ENCODE measurements at regions not wholly inside any gene's neighbourhood (a gene's known extent, or its start where the extent isn't known, plus 50 kb on each side); places are given as distances from the start of the nearest gene placed in this dataset.

DNA sequence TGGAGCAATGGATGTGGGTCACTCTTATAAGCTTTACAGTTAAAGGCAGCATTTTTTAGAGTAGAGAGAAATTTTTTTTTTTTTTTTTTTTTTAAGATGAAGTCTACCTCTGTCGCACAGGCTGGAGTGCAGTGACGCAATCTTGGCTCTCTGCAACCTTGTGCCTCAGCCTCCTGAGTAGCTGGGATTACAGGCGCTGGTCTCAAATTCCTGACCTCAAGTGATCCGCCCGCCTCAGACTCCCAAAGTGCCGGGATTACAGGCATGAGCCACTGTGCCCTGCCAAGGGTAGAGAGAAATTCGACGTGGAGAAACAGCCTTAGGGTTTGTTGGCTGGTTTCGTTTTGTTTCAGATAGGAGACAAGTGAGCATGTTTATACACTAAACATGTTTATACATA lies 594.2 kb upstream of the ADAMTS5 start:
- H3K9me3 ChIP-seq: no peaks in the 10 kb centered on the region
- H3K4me3 ChIP-seq: no peak overlapping the region
- TF ChIP-seq, protein P1, sequence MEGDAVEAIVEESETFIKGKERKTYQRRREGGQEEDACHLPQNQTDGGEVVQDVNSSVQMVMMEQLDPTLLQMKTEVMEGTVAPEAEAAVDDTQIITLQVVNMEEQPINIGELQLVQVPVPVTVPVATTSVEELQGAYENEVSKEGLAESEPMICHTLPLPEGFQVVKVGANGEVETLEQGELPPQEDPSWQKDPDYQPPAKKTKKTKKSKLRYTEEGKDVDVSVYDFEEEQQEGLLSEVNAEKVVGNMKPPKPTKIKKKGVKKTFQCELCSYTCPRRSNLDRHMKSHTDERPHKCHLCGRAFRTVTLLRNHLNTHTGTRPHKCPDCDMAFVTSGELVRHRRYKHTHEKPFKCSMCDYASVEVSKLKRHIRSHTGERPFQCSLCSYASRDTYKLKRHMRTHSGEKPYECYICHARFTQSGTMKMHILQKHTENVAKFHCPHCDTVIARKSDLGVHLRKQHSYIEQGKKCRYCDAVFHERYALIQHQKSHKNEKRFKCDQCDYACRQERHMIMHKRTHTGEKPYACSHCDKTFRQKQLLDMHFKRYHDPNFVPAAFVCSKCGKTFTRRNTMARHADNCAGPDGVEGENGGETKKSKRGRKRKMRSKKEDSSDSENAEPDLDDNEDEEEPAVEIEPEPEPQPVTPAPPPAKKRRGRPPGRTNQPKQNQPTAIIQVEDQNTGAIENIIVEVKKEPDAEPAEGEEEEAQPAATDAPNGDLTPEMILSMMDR (IDR thresholded peaks at IDR 0.05): no peak
- TF ChIP-seq POLR2AphosphoS5 (IDR thresholded peaks at IDR 0.05) (no peak), EP300 (IDR thresholded peaks at IDR 0.05) (no peak), POLR2A (IDR thresholded peaks at IDR 0.05) (no peak)
- no peaks in the 10 kb centered on the region for H3K27me3 ChIP-seq
- no peaks in the 10 kb centered on the region for H3K4me1 ChIP-seq
- DNase-seq (ENCODE audit: low spot score in 2 of 2): no peak
- WGBS: 44% methylated on average over 9 of the region's 9 CpGs
- no peaks in the 10 kb centered on the region for H3K36me3 ChIP-seq
- H3K27ac ChIP-seq: no peak overlapping the region

DNA sequence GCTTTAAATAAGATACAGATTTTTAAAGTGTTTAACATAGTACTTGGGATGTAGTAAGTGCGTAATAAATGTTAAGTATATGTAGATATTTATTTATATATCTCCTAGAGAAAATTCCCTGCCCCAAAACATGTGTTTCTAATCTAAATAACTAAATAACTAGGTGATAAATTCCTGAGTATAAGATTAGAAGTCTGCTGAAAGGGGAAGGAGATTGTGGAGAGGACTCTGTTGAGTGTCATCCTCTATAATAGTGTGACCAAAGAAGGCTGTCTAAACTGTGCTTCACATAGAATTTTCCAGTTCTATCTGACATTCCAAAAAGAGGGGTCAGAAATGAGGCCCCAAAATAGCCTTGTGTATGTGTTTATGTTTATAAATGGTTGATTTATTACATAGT lies 590.5 kb upstream of the ADAMTS5 start:
- H3K27me3 ChIP-seq: no peaks in the 10 kb centered on the region
- no peaks in the 10 kb centered on the region for H3K36me3 ChIP-seq
- H3K4me3 ChIP-seq: no peak overlapping the region
- no peak for TF ChIP-seq EP300 (IDR thresholded peaks at IDR 0.05)
- no peak for TF ChIP-seq POLR2A (IDR thresholded peaks at IDR 0.05)
- no peak for TF ChIP-seq POLR2AphosphoS5 (IDR thresholded peaks at IDR 0.05)
- TF ChIP-seq, protein P1 (IDR thresholded peaks at IDR 0.05): no peak
- no peaks in the 10 kb centered on the region for H3K4me1 ChIP-seq
- 98% methylated on average over 1 of the region's 1 CpG for WGBS
- DNase-seq (ENCODE audit: low spot score in 2 of 2): no peak
- no peaks in the 10 kb centered on the region for H3K9me3 ChIP-seq
- no peak overlapping the region for H3K27ac ChIP-seq

DNA sequence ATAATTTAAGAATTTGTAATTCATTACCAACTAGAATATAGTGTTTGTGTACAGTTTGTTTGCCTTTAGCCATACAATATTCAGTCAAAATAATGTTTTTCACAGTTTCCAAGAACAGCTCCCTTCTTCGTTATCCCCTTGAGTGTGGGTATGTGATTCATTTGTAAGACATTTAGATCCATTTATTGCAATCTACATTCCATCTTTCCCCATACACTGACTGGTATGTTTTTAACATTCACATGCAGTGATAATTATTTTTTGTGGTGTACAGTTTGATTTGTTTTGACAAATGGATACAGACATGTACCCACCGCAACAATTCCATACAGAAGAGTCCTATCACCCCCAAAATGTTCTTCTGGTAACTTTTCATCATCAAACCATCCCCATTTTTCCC lies 589.1 kb upstream of the ADAMTS5 start:
- DNase-seq (ENCODE audit: low spot score in 2 of 2): no peak
- WGBS: 93% methylated on average over 2 of the region's 2 CpGs
- Histone ChIP-seq H3K27me3 (no peaks in the 10 kb centered on the region), H3K4me3 (no peak overlapping the region), H3K9me3 (no peaks in the 10 kb centered on the region), H3K27ac (no peak overlapping the region), H3K36me3 (no peaks in the 10 kb centered on the region), H3K4me1 (no peaks in the 10 kb centered on the region)
- TF ChIP-seq, protein P1 (IDR thresholded peaks at IDR 0.05): no peak
- TF ChIP-seq POLR2AphosphoS5 (IDR thresholded peaks at IDR 0.05) (no peak), POLR2A (IDR thresholded peaks at IDR 0.05) (no peak), EP300 (IDR thresholded peaks at IDR 0.05) (no peak)

GRCh38 chr21:27550287-27550686 lies 583.4 kb upstream of the ADAMTS5 start:
- Histone ChIP-seq H3K27me3 (no peaks in the 10 kb centered on the region), H3K4me1 (no peaks in the 10 kb centered on the region), H3K9me3 (no peaks in the 10 kb centered on the region), H3K27ac (no peak overlapping the region), H3K36me3 (no peaks in the 10 kb centered on the region), H3K4me3 (no peak overlapping the region)
- no peak for DNase-seq (ENCODE audit: low spot score in 2 of 2)
- TF ChIP-seq POLR2AphosphoS5 (IDR thresholded peaks at IDR 0.05) (no peak), EP300 (IDR thresholded peaks at IDR 0.05) (no peak), POLR2A (IDR thresholded peaks at IDR 0.05) (no peak)
- TF ChIP-seq, protein P1 (IDR thresholded peaks at IDR 0.05): no peak

- Histone ChIP-seq H3K36me3 (no peaks in the 10 kb centered on the region), H3K4me1 (no peaks in the 10 kb centered on the region), H3K27me3 (no peaks in the 10 kb centered on the region), H3K9me3 (no peaks in the 10 kb centered on the region), H3K27ac (no peak overlapping the region), H3K4me3 (no peak overlapping the region)
- no peak for DNase-seq (ENCODE audit: low spot score in 2 of 2)
- 84% methylated on average over 4 of the region's 4 CpGs for WGBS
- TF ChIP-seq, protein P1 (IDR thresholded peaks at IDR 0.05): no peak
- TF ChIP-seq POLR2AphosphoS5 (IDR thresholded peaks at IDR 0.05) (no peak), EP300 (IDR thresholded peaks at IDR 0.05) (no peak), POLR2A (IDR thresholded peaks at IDR 0.05) (no peak)
These were observed 581.6 kb upstream of the ADAMTS5 start for GRCh38 chr21:27548486-27548885.

Measured in suprapubic skin (tissue), 4 donors.